VCaP (cell line): ENCODE measurements at regions not wholly inside any gene's neighbourhood (a gene's known extent, or its start where the extent isn't known, plus 50 kb on each side); places are given as distances from the start of the nearest gene placed in this dataset.

ENCODE experiments used
- H3K27ac ChIP-seq: fragments of 450-650 bp; 2 replicates; pipeline ENCODE4 v1.5.1; 2017
- TF ChIP-seq, protein P1 (sequence below): fragments of 450-650 bp; conservative IDR thresholded peaks from 2 replicates; pipeline ENCODE4 v1.5.1; 2017; ENCODE audit warnings: mild to moderate bottlenecking, moderate library complexity

DNA sequence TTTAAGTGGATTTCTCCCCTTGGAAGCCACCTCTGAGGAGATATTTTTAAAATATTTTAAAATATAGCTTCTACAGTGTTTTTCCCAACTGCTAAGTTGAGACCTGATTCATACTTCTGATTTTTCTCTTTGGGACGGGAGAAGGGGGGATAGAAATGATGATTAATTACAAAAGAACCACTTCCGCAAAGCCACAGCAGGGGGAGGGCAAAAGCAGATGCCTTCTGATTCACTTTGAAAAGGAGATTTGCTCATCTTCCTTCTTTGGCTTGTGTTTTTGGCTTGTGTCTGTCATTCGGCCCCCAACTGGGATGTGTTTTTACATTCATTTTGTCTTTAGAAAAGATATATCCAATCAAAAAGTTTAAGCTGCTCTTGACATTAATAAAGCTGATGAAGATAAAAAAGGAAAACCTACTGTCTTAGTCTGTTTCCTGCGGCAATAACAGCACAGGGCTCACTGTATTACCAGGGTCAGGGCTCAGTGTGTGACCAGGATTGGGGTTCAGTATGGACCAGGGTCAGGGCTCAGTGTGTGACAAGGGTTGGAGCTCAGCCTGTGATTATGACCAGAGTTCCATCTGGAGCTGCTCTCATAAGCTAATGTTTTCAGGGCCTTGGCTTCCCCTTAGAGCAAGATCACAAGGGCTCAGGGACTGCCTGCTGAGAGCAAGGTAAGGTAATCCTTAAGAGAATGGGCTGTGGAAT lies 223.2 kb downstream of the MTHFS start:
- no peak overlapping the region for H3K27ac ChIP-seq
- TF ChIP-seq, protein P1, sequence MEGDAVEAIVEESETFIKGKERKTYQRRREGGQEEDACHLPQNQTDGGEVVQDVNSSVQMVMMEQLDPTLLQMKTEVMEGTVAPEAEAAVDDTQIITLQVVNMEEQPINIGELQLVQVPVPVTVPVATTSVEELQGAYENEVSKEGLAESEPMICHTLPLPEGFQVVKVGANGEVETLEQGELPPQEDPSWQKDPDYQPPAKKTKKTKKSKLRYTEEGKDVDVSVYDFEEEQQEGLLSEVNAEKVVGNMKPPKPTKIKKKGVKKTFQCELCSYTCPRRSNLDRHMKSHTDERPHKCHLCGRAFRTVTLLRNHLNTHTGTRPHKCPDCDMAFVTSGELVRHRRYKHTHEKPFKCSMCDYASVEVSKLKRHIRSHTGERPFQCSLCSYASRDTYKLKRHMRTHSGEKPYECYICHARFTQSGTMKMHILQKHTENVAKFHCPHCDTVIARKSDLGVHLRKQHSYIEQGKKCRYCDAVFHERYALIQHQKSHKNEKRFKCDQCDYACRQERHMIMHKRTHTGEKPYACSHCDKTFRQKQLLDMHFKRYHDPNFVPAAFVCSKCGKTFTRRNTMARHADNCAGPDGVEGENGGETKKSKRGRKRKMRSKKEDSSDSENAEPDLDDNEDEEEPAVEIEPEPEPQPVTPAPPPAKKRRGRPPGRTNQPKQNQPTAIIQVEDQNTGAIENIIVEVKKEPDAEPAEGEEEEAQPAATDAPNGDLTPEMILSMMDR, result no peak

DNA sequence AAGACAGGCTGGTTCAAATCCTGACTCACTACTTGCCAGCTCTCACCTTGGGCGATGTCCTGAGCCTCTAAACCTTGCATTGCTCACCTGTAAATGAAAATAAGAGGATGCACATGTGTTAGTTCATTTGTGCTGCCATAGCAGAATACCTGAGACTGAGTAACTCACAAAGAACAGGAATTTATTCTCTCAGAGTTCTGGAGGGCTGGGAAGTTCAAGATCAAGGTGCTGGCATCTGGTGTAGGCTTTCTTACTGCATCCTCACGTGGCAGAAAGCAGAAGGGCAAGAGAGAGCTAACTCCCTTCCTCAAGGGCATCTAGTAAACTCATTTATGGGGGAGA lies 222.7 kb downstream of the MTHFS start:
- H3K27ac ChIP-seq, result no peak overlapping the region
- TF ChIP-seq, protein P1, result no peak

DNA sequence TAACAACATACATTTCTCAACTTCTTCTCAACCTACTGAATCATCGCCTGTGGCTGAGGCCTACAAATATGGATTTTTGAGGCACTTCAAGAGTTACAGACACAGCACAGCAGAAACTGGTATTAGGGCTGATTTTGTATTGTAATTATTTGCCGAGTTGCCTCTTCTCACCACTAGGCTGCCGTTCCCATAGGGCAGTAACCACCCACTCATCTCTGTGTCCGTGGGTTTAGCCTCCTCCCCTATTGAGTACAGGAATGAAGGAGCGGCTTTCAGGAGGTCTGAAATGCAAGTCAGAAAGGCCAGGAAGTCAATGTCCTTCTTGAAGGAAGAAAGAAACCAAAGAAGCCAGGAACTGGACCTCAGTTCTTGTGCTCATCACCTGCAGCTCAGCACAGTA lies 220.8 kb downstream of the MTHFS start:
- TF ChIP-seq, protein P1, result no peak
- H3K27ac ChIP-seq, result no peak overlapping the region

DNA sequence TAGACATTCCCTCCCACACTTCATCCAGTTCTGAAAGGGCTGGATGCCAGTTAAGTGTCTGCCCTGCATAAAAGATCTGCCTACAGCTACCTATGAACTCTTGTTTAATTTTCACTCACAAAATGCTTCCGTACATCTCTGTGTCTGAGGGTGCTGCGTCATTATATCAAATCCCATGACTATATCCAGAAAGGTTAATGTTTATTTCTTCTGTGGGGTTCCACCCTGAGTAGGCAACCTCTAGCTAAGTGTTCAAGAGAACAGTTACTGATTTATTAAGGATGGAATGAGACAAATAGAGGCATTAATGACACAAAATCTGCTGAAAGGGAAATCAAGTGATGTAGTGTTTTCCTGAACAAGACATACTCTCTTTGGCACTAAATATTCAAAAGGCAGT lies 220.2 kb downstream of the MTHFS start:
- H3K27ac ChIP-seq, result no peak overlapping the region
- TF ChIP-seq, protein P1, result no peak

DNA sequence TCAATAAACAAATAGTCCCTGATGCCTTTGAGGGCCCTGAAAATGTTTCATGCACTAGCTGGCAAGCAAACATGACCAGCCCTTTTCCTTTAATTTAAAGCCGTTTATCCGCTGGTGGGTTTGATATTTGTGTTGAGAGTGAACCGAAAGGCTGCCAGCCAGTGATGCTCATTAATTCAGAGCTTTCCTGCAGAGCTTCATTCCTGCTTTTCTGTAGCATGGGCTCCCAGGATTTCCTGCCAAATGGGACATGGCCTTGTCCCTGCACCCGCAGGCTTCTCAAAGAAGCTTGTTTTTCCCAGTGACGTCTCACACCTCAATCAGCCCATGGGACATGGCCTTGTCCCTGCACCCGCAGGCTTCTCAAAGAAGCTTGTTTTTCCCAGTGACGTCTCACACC lies 219.6 kb downstream of the MTHFS start:
- TF ChIP-seq, protein P1, result no peak
- H3K27ac ChIP-seq, result no peak overlapping the region

DNA sequence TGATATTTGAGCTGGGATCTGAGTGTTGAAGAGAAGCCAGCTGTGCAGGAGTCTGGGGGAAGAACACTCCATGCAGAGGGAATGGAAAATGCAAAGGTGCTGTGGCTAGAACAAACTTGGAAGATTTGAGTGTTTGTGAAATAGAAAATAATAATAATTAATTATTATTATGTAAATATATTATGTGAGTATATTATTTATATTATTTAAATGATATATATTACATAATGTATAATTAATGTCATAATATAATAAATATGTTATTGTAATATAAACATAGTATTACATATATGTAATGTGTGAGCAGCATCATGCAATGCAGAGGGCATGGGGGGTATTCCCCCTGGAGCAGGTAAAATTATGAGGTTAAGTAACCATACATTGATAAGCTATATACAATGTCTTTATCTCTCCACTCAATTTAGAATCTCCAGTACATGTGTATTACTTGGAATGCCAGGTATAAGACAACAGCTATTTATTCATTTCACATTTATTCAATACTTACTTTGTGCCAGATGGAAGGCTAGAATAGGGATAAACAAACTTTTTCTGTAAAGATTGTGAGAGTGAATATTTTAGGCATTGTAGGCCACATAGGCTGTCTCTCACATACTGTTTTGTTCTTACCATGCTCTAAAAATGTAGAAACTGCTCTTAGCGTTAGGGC lies 218.6 kb downstream of the MTHFS start:
- no peak overlapping the region for H3K27ac ChIP-seq
- TF ChIP-seq, protein P1, result no peak

DNA sequence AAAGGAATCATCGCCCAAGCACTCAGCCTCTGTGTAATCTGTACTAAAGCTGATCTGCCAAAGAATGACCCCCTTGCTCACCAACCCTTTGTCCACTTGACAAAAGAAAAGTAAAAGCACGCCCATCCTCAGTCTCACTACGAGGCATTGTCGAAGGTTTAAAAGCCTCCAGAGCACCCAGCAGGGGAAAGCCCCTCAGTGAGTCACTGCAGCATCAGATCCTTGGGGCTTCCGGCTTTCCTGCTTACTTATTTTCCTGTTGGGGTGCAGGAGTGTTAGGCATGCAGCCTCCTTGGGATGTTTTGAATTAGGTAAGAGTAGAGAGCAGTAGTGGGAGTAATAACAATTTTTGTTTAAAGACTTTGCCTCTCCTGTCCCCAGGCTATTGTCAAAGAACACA lies 216.1 kb downstream of the MTHFS start:
- TF ChIP-seq, protein P1, result no peak
- no peak overlapping the region for H3K27ac ChIP-seq
